ENCODE measurements at regions not wholly inside any gene's neighbourhood (a gene's known extent, or its start where the extent isn't known, plus 50 kb on each side); places are given as distances from the start of the nearest gene placed in this dataset.
"Not testable (repeated sequence)": the region's sequence is repeated elsewhere in the genome, so short reads cannot be mapped to it uniquely, and the experiment has no call there.

GRCh38 chr7:65503434-65504152 lies 129.9 kb downstream of the ZNF92 start:
- no peaks in the 10 kb centered on the region for H3K79me2 ChIP-seq (ENCODE audit: insufficient read depth, low read length)
- no peak for DNase-seq (ENCODE audit: low read depth, low spot score)
- H3K27ac ChIP-seq (ENCODE audit: low read depth, low read length), result no peak overlapping the region
- H3K4me1 ChIP-seq (ENCODE audit: control insufficient read depth in 1 of 2, insufficient read depth in 2 of 2, low read length in 2 of 2), result no peaks in the 10 kb centered on the region
- no TSS peak for BruUV-seq (replicated peaks)
- no peak overlapping the region for H3K9ac ChIP-seq (ENCODE audit: low read length)
- no peak overlapping the region for H2AFZ ChIP-seq (ENCODE audit: low read depth, low read length, poor library complexity, severe bottlenecking)
- RAD21 ChIA-PET (ENCODE audit: low non-redundant PET in 1 of 2, low total read pairs in 2 of 2, uncharacterized antibody in 2 of 2, unreplicated experiment in 2 of 2), result no interaction called here
- TF ChIP-seq CEBPB (IDR thresholded peaks at IDR 0.05; ENCODE audit: low read depth) (no peak), RAD21 (IDR thresholded peaks at IDR 0.05; ENCODE audit: low read depth) (no peak), FOSL1 (IDR thresholded peaks at IDR 0.05; ENCODE audit: low read depth) (no peak), ZNF274 (IDR thresholded peaks at IDR 0.05; ENCODE audit: low read depth, low read length) (no peak), POLR2AphosphoS5 (IDR thresholded peaks at IDR 0.05; ENCODE audit: low read depth, low read length) (no peak), ELF1 (IDR thresholded peaks at IDR 0.05; ENCODE audit: borderline replicate concordance, low read depth) (no peak), JUND (IDR thresholded peaks at IDR 0.05) (no peak), EZH2phosphoT487 (IDR thresholded peaks at IDR 0.05; ENCODE audit: borderline replicate concordance) (no peak)
- H4K20me1 ChIP-seq (ENCODE audit: insufficient read depth), result no peaks in the 10 kb centered on the region
- H3K9me2 ChIP-seq (ENCODE audit: insufficient read depth), result no peaks in the 10 kb centered on the region
- H3K27me3 ChIP-seq (ENCODE audit: insufficient read depth, low read length), result no peaks in the 10 kb centered on the region
- H3K4me3 ChIP-seq (replicated peaks in 1 of 2; ENCODE audit: low read depth in 1 of 2, low read length in 2 of 2), result no peak overlapping the region
- POLR2A ChIA-PET, result no interaction called here
- intact Hi-C loops (cut with micrococcal nuclease), result no loop called here
- no peaks in the 10 kb centered on the region for H3K9me3 ChIP-seq (ENCODE audit: control insufficient read depth in 1 of 2, insufficient read depth in 1 of 2, low read depth in 1 of 2, low read length in 2 of 2)
- ATAC-seq, result no peak
- CTCF ChIA-PET, result no interaction called here
- no peak overlapping the region for H3K4me2 ChIP-seq (ENCODE audit: low read length)
- no peaks in the 10 kb centered on the region for H3K36me3 ChIP-seq (ENCODE audit: control insufficient read depth in 1 of 2, insufficient read depth in 2 of 2, low read length in 2 of 2)

GRCh38 chr7:65504504-65505319 lies 131.1 kb downstream of the ZNF92 start:
- intact Hi-C loops (cut with micrococcal nuclease); H3K79me2 ChIP-seq (ENCODE audit: insufficient read depth, low read length); CTCF ChIA-PET; H3K27ac ChIP-seq (ENCODE audit: low read depth, low read length); H3K4me2 ChIP-seq (ENCODE audit: low read length); H3K9me2 ChIP-seq (ENCODE audit: insufficient read depth); H3K36me3 ChIP-seq (ENCODE audit: control insufficient read depth in 1 of 2, insufficient read depth in 2 of 2, low read length in 2 of 2); RAD21 ChIA-PET (ENCODE audit: low non-redundant PET in 1 of 2, low total read pairs in 2 of 2, uncharacterized antibody in 2 of 2, unreplicated experiment in 2 of 2); POLR2A ChIA-PET; H3K4me1 ChIP-seq (ENCODE audit: control insufficient read depth in 1 of 2, insufficient read depth in 2 of 2, low read length in 2 of 2); H3K9ac ChIP-seq (ENCODE audit: low read length); H3K4me3 ChIP-seq (replicated peaks in 1 of 2; ENCODE audit: low read depth in 1 of 2, low read length in 2 of 2); H3K27me3 ChIP-seq (ENCODE audit: insufficient read depth, low read length); H3K9me3 ChIP-seq (ENCODE audit: control insufficient read depth in 1 of 2, insufficient read depth in 1 of 2, low read depth in 1 of 2, low read length in 2 of 2); BruUV-seq (replicated peaks); H4K20me1 ChIP-seq (ENCODE audit: insufficient read depth); ATAC-seq; H2AFZ ChIP-seq (ENCODE audit: low read depth, low read length, poor library complexity, severe bottlenecking); DNase-seq (ENCODE audit: low read depth, low spot score): not testable (repeated sequence)

GRCh38 chr7:65505320-65505633 lies 131.6 kb downstream of the ZNF92 start:
- POLR2A ChIA-PET; H3K4me2 ChIP-seq (ENCODE audit: low read length); H3K9me2 ChIP-seq (ENCODE audit: insufficient read depth); BruUV-seq (replicated peaks); H3K79me2 ChIP-seq (ENCODE audit: insufficient read depth, low read length); H3K9me3 ChIP-seq (ENCODE audit: control insufficient read depth in 1 of 2, insufficient read depth in 1 of 2, low read depth in 1 of 2, low read length in 2 of 2); H3K27ac ChIP-seq (ENCODE audit: low read depth, low read length); H2AFZ ChIP-seq (ENCODE audit: low read depth, low read length, poor library complexity, severe bottlenecking); intact Hi-C loops (cut with micrococcal nuclease); H4K20me1 ChIP-seq (ENCODE audit: insufficient read depth); H3K36me3 ChIP-seq (ENCODE audit: control insufficient read depth in 1 of 2, insufficient read depth in 2 of 2, low read length in 2 of 2); H3K9ac ChIP-seq (ENCODE audit: low read length); ATAC-seq; DNase-seq (ENCODE audit: low read depth, low spot score); H3K4me3 ChIP-seq (replicated peaks in 1 of 2; ENCODE audit: low read depth in 1 of 2, low read length in 2 of 2); RAD21 ChIA-PET (ENCODE audit: low non-redundant PET in 1 of 2, low total read pairs in 2 of 2, uncharacterized antibody in 2 of 2, unreplicated experiment in 2 of 2); H3K27me3 ChIP-seq (ENCODE audit: insufficient read depth, low read length); H3K4me1 ChIP-seq (ENCODE audit: control insufficient read depth in 1 of 2, insufficient read depth in 2 of 2, low read length in 2 of 2); CTCF ChIA-PET: not testable (repeated sequence)

All from HCT116 (cell line).